Peyer's patch (tissue), 4 donors: ENCODE measurements at regions not wholly inside any gene's neighbourhood (a gene's known extent, or its start where the extent isn't known, plus 50 kb on each side); places are given as distances from the start of the nearest gene placed in this dataset.
"Not testable (repeated sequence)": the region's sequence is repeated elsewhere in the genome, so short reads cannot be mapped to it uniquely, and the experiment has no call there.

Source experiments
- DNase-seq, 3 donors: peaks; one replicate each; pipeline ENCODE4 v3.0.0-alpha.2; 2017 to 2019
- H3K27ac ChIP-seq, 4 donors: fragments of 200-600 bp; sonication (generic); one replicate each; pipeline ENCODE4 v1.5.1; 2016 to 2019
- H3K27me3 ChIP-seq, 2 donors: fragments of 200-600 bp; sonication (generic); one replicate each; pipeline ENCODE4 v1.5.1; 2019
- H3K36me3 ChIP-seq, 3 donors: fragments of 200-600 bp; sonication (generic); one replicate each; pipeline ENCODE4 v1.5.1; 2016 to 2019
- H3K4me1 ChIP-seq, 4 donors: fragments of 200-600 bp; sonication (generic); one replicate each; pipeline ENCODE4 v1.5.1; 2016 to 2019
- H3K4me3 ChIP-seq, 4 donors: fragments of 200-600 bp; sonication (generic); 1 replicate in 3 of 4; 2 replicates in 1 of 4; pipeline ENCODE4 v1.5.1; 2016 to 2019; ENCODE audit warnings: mild to moderate bottlenecking in 1 of 4
- H3K9me3 ChIP-seq, 4 donors: fragments of 200-600 bp; sonication (generic); one replicate each; pipeline ENCODE4 v1.5.1; 2016 to 2019; ENCODE audit warnings: mild to moderate bottlenecking in 1 of 4
- POLR2A ChIP-seq, 2 donors: fragments of 450-650 bp; IDR thresholded peaks; one replicate each; pipeline ENCODE4 v1.5.1; 2017; ENCODE audit warnings: antibody characterized with exemption in 2 of 2, mild to moderate bottlenecking in 2 of 2, moderate library complexity in 2 of 2
- TF ChIP-seq, protein P1 (sequence below), 6 experiments: fragments of 450-650 bp in 4 of 6; fragments of 200-600 bp in 2 of 6; sonication (generic) in 1 of 6; IDR thresholded peaks; one replicate each; pipeline ENCODE4 v1.5.1; 2017 to 2019; ENCODE audit warnings: antibody characterized with exemption in 6 of 6, mild to moderate bottlenecking in 3 of 6, moderate library complexity in 1 of 6

- no peaks in the 10 kb centered on the region for H3K4me1 ChIP-seq
- no peaks in the 10 kb centered on the region for H3K9me3 ChIP-seq
- no peak for DNase-seq
- no peak overlapping the region for H3K4me3 ChIP-seq
- H3K27me3 ChIP-seq, result no peaks in the 10 kb centered on the region
- no peak for TF ChIP-seq POLR2A (IDR thresholded peaks at IDR 0.05)
- TF ChIP-seq, protein P1, sequence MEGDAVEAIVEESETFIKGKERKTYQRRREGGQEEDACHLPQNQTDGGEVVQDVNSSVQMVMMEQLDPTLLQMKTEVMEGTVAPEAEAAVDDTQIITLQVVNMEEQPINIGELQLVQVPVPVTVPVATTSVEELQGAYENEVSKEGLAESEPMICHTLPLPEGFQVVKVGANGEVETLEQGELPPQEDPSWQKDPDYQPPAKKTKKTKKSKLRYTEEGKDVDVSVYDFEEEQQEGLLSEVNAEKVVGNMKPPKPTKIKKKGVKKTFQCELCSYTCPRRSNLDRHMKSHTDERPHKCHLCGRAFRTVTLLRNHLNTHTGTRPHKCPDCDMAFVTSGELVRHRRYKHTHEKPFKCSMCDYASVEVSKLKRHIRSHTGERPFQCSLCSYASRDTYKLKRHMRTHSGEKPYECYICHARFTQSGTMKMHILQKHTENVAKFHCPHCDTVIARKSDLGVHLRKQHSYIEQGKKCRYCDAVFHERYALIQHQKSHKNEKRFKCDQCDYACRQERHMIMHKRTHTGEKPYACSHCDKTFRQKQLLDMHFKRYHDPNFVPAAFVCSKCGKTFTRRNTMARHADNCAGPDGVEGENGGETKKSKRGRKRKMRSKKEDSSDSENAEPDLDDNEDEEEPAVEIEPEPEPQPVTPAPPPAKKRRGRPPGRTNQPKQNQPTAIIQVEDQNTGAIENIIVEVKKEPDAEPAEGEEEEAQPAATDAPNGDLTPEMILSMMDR (IDR thresholded peaks at IDR 0.05), result no peak
- no peaks in the 10 kb centered on the region for H3K36me3 ChIP-seq
- H3K27ac ChIP-seq, result no peak overlapping the region
Observed at GRCh38 chr2:362924-363323, 75.0 kb upstream of the ALKAL2 start.

DNA sequence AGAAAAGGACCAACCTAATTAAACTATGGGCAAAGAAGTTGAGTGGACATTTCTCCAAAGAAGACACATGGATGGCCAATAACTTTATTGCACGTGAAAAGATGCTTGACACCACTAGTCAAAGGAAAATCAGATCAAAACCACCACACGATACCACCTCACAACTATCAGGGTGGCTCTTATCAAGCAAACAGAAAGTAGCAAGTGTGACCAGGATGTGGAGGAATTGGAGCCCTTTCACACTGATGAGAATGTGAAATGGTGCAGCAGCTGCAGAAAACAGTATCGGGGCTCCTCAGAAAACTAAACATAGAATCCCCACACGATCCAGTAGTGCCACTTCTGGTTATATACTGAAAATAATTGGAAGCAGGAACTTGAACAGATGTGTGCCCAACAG, 72.2 kb upstream of the ALKAL2 start:
- no peaks in the 10 kb centered on the region for H3K4me1 ChIP-seq
- TF ChIP-seq POLR2A (IDR thresholded peaks at IDR 0.05), result no peak
- TF ChIP-seq, protein P1 (IDR thresholded peaks at IDR 0.05), result no peak

GRCh38 chr2:359047-359446, 71.2 kb upstream of the ALKAL2 start:
- Histone ChIP-seq H3K36me3 (no peaks in the 10 kb centered on the region), H3K27ac (no peak overlapping the region), H3K27me3 (no peaks in the 10 kb centered on the region), H3K9me3 (no peaks in the 10 kb centered on the region), H3K4me1 (no peaks in the 10 kb centered on the region), H3K4me3 (no peak overlapping the region)
- no peak for DNase-seq
- TF ChIP-seq, protein P1 (IDR thresholded peaks at IDR 0.05), result no peak
- TF ChIP-seq POLR2A (IDR thresholded peaks at IDR 0.05), result no peak

More for the DNA sequence above, 72.2 kb upstream of the ALKAL2 start:
- no peaks in the 10 kb centered on the region for H3K36me3 ChIP-seq
- H3K27me3 ChIP-seq, result no peaks in the 10 kb centered on the region
- H3K9me3 ChIP-seq, result no peaks in the 10 kb centered on the region
- no peak for DNase-seq
- H3K27ac ChIP-seq, result no peak overlapping the region
- no peak overlapping the region for H3K4me3 ChIP-seq

DNA sequence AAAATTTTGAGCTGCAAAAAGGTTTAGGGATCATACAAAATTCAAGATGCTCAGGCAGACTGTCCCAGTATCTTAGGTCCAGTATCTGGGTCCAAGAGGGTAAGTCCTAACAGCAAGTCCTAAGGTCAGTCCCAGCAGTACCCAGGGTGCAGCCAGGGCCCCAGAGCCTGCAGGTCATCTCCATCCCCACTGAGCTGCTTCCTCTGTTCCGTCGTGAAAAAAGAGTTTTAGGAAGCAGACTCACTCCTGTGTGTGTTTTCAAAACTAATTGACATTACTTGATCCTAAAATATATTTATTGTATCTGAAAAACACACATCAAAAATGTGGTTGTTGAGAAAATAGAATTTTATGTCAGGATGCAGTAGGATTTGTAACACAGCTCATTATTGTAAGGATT, 69.9 kb upstream of the ALKAL2 start:
- Histone ChIP-seq H3K4me1 (no peaks in the 10 kb centered on the region), H3K9me3 (no peaks in the 10 kb centered on the region), H3K27ac (no peak overlapping the region), H3K27me3 (no peaks in the 10 kb centered on the region), H3K4me3 (no peak overlapping the region), H3K36me3 (no peaks in the 10 kb centered on the region)
- no peak for DNase-seq
- TF ChIP-seq, protein P1 (IDR thresholded peaks at IDR 0.05), result no peak
- no peak for TF ChIP-seq POLR2A (IDR thresholded peaks at IDR 0.05)

DNA sequence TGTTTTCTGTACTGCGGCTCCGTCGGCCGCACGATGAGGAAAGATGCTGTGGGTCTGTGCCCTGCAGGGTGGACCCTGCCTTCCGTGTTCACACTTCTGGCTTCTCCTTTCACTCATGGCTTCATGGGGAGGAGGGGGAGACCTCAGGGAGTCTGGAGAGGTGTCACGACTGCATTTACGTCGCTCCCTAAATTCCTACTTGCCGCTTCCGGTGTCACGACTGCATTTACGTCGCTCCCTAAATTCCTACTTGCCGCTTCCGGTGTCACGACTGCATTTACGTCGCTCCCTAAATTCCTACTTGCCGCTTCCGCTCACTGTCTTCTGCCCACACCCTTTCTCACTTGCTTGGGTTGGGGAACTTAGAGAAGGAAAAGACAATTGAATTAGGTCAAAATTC, 68.4 kb upstream of the ALKAL2 start:
- not testable (repeated sequence) for H3K27ac ChIP-seq, DNase-seq, H3K27me3 ChIP-seq, H3K9me3 ChIP-seq, H3K4me3 ChIP-seq, H3K4me1 ChIP-seq, H3K36me3 ChIP-seq

- H3K27me3 ChIP-seq, result no peaks in the 10 kb centered on the region
- H3K4me1 ChIP-seq, result no peaks in the 10 kb centered on the region
- no peak overlapping the region for H3K4me3 ChIP-seq
- no peak overlapping the region for H3K27ac ChIP-seq
- no peak for DNase-seq
- H3K9me3 ChIP-seq, result no peaks in the 10 kb centered on the region
- TF ChIP-seq, protein P1 (IDR thresholded peaks at IDR 0.05), result no peak
- TF ChIP-seq POLR2A (IDR thresholded peaks at IDR 0.05), result no peak
- H3K36me3 ChIP-seq, result no peaks in the 10 kb centered on the region
Observed at GRCh38 chr2:355773-356172, 67.9 kb upstream of the ALKAL2 start.
